IPS-18a (cell line): ENCODE measurements at regions not wholly inside any gene's neighbourhood (a gene's known extent, or its start where the extent isn't known, plus 50 kb on each side); places are given as distances from the start of the nearest gene placed in this dataset.
"Not testable (repeated sequence)": the region's sequence is repeated elsewhere in the genome, so short reads cannot be mapped to it uniquely, and the experiment has no call there.

Source experiments
- H3K27ac ChIP-seq: one replicate; pipeline ENCODE4 v1.5.1; 2013; ENCODE audit warnings: low read length
- H3K27me3 ChIP-seq: one replicate; pipeline ENCODE4 v1.6.1; 2013; ENCODE audit warnings: mild to moderate bottlenecking, low read length; ENCODE audit not compliant: control insufficient read depth, insufficient read depth
- H3K36me3 ChIP-seq: one replicate; pipeline ENCODE4 v1.6.1; 2013; ENCODE audit warnings: low read depth, low read length; ENCODE audit not compliant: control insufficient read depth
- H3K4me1 ChIP-seq: one replicate; pipeline ENCODE4 v1.6.1; 2013; ENCODE audit warnings: low read depth, low read length; ENCODE audit not compliant: control insufficient read depth
- H3K4me3 ChIP-seq: one replicate; pipeline ENCODE4 v1.5.1; 2013; ENCODE audit warnings: low read length
- H3K9ac ChIP-seq: one replicate; pipeline ENCODE4 v1.6.1; 2013; ENCODE audit warnings: mild to moderate bottlenecking, low read length, moderate library complexity
- H3K9me3 ChIP-seq: one replicate; pipeline ENCODE4 v1.6.1; 2013; ENCODE audit warnings: low read depth, low read length; ENCODE audit not compliant: control insufficient read depth

DNA sequence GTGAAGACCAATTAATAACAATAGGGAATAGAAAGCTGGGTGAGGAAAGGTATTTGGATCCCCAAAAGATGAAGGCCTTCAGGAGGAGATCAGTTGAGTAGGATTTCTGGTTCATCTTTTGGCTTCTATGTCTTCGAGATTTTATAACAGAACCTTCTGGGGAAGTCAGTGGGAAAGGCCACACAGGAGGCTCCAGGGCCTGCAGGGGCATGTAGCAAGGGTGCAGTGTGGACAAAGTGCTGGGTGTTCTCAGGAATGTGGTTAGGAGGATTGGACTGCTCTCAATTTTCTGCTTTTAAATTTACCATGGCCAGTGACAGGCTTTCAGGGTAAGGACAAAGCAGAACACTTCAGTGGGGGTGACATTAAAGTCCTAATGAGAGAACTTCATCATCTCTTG, 378.0 kb downstream of the CCSER2 start:
- Histone ChIP-seq H3K36me3 (no peaks in the 10 kb centered on the region), H3K4me1 (no peaks in the 10 kb centered on the region), H3K27ac (no peak overlapping the region), H3K9me3 (no peaks in the 10 kb centered on the region), H3K4me3 (no peak overlapping the region), H3K27me3 (no peaks in the 10 kb centered on the region), H3K9ac (no peak overlapping the region)

DNA sequence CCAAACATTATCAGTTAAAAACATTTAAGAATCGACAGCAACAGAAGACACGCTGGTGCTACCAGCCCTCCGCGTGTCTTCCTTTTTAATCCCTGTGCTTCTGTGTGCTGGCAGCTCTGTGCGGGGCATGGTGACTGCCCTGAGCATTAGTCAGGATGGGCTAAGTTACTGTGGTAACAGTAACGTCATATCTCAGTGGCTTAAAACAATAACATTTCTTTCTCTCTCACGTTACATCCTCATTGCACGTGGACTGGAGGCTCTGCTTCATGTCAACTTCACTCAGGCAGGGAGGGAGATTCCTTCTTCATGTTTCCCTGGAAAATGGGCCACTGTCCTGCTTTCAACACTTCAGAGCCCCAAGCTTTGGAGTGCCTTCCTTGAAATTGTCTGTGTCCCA, 378.5 kb downstream of the CCSER2 start:
- no peak overlapping the region for H3K27ac ChIP-seq
- H3K4me1 ChIP-seq: no peaks in the 10 kb centered on the region
- no peaks in the 10 kb centered on the region for H3K9me3 ChIP-seq
- H3K27me3 ChIP-seq: no peaks in the 10 kb centered on the region
- H3K9ac ChIP-seq: no peak overlapping the region
- no peaks in the 10 kb centered on the region for H3K36me3 ChIP-seq
- no peak overlapping the region for H3K4me3 ChIP-seq

DNA sequence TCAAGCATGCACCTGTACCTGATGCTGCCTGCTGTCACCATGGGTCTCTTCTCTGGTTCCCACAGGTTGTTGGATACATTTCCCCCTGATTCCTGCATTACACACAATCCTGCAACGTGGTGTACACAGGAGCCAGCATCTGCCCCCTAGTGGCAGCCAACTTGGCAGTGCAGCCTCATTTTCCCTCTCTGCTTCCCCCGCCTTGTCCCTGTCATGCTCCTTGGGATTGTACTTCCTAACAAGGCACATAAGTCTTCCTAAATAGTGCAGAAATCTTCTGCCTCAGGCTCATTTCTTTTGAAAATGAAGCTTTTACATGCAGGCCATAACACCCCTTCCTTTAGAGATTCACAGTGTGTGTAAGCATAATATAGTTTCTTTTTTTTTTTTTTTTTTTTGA, 387.5 kb downstream of the CCSER2 start:
- no peak overlapping the region for H3K4me3 ChIP-seq
- no peaks in the 10 kb centered on the region for H3K27me3 ChIP-seq
- H3K4me1 ChIP-seq: no peaks in the 10 kb centered on the region
- H3K27ac ChIP-seq: no peak overlapping the region
- no peak overlapping the region for H3K9ac ChIP-seq
- H3K36me3 ChIP-seq: no peaks in the 10 kb centered on the region
- no peaks in the 10 kb centered on the region for H3K9me3 ChIP-seq

DNA sequence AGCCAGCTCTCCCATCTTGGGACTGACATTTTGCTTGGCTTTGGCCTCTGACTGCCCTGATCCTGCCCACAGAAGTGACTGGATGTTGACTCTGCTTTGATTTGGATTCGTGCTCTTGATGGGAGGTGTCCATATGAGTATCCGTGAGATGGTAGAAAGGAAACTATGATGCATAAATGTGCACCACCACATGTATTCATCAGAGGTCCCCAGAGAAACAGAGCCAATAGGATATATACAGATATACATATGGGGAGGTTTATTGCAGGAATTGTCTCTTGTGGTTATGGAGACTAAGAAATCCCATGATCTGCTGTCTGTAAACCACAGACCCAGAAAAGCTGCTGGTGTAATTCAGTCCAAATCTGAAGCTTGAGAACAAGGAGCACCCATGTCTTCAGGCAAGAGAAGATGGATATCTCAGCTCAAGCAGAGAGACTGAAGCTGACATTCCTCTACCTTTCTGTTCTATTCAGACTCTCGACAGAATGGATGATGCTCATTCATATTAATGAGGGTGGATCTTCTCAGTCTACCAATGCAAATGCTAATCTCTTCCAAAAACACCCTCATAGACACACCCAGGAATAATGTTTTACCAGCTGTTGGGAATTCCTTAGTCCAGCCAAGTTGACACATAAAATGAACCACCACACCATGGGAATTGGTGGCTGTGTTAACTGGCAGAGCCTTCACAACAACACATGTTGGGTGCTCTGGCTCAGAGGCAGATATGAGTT, 390.7 kb downstream of the CCSER2 start:
- Histone ChIP-seq H3K36me3 (no peaks in the 10 kb centered on the region), H3K4me1 (no peaks in the 10 kb centered on the region), H3K4me3 (no peak overlapping the region)

DNA sequence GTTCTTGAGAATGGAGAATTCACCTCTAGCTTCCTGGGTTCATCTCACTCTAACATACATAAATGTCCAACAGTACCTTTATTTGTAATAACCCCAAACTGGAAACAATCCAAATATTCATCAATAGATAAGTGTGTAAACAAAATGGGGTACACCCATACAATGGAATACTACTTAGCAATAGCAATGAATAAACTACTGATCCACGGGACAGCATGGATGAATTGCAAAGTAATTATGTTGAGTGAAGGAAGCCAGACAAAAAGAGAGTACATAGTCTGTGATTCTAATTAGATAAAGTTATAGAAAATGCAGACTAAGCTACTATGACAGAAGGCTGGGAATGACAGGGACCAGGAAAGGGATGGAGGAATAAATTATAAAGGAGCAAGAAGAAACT, 391.3 kb downstream of the CCSER2 start:
- H3K4me3 ChIP-seq: no peak overlapping the region
- no peaks in the 10 kb centered on the region for H3K27me3 ChIP-seq
- H3K4me1 ChIP-seq: no peaks in the 10 kb centered on the region
- no peaks in the 10 kb centered on the region for H3K9me3 ChIP-seq
- H3K27ac ChIP-seq: no peak overlapping the region
- no peak overlapping the region for H3K9ac ChIP-seq
- no peaks in the 10 kb centered on the region for H3K36me3 ChIP-seq

More for the DNA sequence above, 390.7 kb downstream of the CCSER2 start:
- Histone ChIP-seq H3K9ac (no peak overlapping the region), H3K27ac (no peak overlapping the region), H3K27me3 (no peaks in the 10 kb centered on the region), H3K9me3 (no peaks in the 10 kb centered on the region)

DNA sequence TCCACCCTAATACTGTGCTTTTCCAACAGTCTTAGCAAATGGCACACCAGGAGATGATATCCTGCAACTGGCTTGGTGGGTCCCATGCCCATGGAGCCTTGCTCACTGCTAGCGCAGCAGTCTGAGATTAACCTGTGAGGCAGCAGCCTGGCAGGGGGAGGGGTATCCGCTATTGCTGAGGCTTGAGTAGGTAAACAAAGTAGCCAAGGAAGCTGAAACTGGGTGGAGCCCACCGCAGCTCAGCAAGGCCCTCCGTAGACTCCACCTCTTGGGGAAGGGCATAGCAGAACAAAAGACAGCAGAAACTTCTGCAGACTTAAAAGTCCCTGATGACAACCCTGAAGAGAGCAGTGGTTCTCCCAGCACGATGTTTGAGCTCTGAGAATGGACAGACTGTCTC, 399.0 kb downstream of the CCSER2 start:
- Histone ChIP-seq H3K4me1 (no peaks in the 10 kb centered on the region), H3K4me3 (no peak overlapping the region), H3K9me3 (peaks cover 4% of the 10 kb centered on the region), H3K9ac (no peak overlapping the region), H3K27ac (no peak overlapping the region), H3K36me3 (no peaks in the 10 kb centered on the region), H3K27me3 (no peaks in the 10 kb centered on the region)

DNA sequence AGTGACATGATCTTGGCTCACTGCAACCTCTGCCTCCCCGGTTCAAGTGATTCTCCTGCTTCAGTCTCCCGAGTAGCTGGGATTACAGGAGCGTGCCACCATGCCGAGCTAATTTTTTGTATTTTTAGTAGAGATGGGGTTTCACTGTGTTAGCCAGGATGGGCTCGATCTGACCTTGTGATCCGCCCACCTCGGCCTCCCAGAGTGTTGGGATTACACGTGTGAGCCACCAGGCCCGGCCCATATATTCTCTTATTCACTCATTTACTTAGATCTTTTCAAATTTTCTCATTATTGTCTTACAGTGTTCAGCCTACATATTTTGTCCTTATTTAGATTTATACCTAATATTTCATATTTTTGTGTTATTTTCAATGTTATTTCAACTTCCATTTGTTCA, 410.7 kb downstream of the CCSER2 start:
- not testable (repeated sequence) for H3K27ac ChIP-seq, H3K9me3 ChIP-seq, H3K9ac ChIP-seq, H3K4me1 ChIP-seq, H3K27me3 ChIP-seq, H3K4me3 ChIP-seq, H3K36me3 ChIP-seq

DNA sequence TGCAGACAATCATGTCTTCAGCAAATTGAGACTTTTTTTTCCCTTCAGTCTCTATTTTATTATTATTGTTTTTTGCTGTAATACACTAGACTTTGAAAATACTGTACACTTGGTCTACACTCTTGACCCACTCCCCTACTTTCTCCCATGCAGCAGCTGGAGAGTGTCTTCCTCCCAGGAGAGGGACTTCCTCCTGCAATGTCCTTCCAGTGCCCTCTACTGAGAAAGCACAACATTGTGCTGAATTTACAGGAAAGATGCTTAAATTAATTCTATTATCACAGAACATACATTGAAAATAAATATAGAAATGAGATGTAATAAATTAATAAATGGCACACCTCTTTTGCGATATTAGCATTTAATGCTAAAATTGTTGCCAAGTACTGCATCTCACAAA, 411.3 kb downstream of the CCSER2 start:
- H3K9me3 ChIP-seq: no peaks in the 10 kb centered on the region
- H3K36me3 ChIP-seq: no peaks in the 10 kb centered on the region
- no peak overlapping the region for H3K27ac ChIP-seq
- no peak overlapping the region for H3K9ac ChIP-seq
- no peaks in the 10 kb centered on the region for H3K27me3 ChIP-seq
- H3K4me1 ChIP-seq: no peaks in the 10 kb centered on the region
- H3K4me3 ChIP-seq: no peak overlapping the region

DNA sequence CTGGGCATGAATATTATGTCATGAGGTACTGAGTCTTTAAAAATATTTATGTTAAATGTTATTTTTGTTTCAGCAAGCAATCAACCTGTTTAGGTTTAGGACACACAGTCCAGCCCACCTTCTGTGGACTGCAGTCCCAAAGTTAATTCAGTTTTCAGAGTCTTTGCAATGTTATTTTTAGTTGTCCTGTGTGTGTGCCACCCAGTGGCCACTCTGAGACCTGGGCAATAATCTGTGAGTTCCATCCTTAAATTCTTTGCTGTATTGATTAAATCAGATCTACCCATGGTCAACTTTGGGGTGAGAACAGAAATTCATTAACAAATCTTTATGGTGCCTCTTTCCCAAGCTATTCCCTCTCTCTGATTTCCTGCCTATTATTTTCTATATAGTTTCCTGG, 415.1 kb downstream of the CCSER2 start:
- no peaks in the 10 kb centered on the region for H3K4me1 ChIP-seq
- no peaks in the 10 kb centered on the region for H3K36me3 ChIP-seq
- no peak overlapping the region for H3K9ac ChIP-seq
- no peak overlapping the region for H3K27ac ChIP-seq
- H3K9me3 ChIP-seq: no peaks in the 10 kb centered on the region
- no peaks in the 10 kb centered on the region for H3K27me3 ChIP-seq
- no peak overlapping the region for H3K4me3 ChIP-seq

DNA sequence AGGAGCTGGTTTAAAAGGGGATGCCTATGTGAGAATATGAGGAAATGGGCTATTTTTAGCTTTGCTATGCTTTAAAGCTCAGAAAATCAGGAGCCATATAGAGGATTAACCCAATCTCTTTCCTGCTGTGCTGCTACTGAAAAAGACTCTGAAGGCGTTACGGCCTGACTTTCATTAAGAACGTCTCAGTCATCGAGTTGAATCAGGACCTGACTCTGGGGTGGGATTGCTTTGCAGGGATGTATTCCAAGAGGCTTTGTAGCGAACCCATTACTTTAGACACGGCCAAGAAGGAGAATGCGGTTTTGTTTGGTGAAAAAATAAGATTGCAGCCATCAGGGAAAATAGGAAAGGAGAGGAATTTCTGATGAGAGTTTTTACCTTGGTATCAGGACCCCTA, 426.9 kb downstream of the CCSER2 start:
- Histone ChIP-seq H3K27ac (no peak overlapping the region), H3K9ac (no peak overlapping the region), H3K4me3 (no peak overlapping the region), H3K36me3 (no peaks in the 10 kb centered on the region), H3K9me3 (no peaks in the 10 kb centered on the region), H3K4me1 (no peaks in the 10 kb centered on the region), H3K27me3 (no peaks in the 10 kb centered on the region)

DNA sequence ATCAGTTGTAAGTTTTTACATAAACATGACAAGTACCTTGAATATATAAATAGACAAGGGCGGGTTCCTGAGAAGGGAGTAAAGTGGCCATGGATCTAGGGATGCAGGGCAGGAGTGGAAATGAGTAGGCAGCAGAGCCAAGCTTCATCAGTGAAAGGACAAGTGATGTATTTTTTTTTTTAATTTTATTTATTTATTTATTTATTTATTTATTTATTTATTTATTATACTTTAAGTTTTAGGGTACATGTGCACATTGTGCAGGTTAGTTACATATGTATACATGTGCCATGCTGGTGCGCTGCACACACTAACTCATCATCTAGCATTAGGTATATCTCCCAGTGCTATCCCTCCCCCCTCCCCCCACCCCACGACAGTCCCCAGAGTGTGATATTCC, 428.3 kb downstream of the CCSER2 start:
- H3K4me1 ChIP-seq, H3K4me3 ChIP-seq, H3K27ac ChIP-seq, H3K9me3 ChIP-seq, H3K9ac ChIP-seq, H3K27me3 ChIP-seq, H3K36me3 ChIP-seq: not testable (repeated sequence)

DNA sequence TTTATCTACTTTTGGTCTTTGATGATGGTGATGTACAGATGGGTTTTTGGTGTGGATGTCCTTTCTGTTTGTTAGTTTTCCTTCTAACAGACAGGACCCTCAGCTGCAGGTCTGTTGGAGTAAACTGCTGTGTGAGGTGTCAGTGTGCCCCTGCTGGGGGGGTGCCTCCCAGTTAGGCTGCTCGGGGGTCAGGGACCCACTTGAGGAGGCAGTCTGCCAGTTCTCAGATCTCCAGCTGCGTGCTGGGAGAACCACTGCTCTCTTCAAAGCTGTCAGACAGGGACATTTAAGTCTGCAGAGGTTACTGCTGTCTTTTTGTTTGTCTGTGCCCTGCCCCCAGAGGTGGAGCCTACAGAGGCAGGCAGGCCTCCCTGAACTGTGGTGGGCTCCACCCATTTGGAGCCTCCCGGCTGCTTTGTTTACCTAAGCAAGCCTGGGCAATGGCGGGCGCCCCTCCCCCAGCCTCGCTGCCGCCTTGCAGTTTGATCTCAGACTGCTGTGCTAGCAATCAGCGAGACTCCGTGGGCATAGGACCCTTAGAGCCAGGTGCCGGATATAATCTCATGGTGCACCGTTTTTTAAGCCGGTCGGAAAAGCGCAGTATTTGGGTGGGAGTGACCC, 433.7 kb downstream of the CCSER2 start:
- not testable (repeated sequence) for H3K4me1 ChIP-seq, H3K9me3 ChIP-seq, H3K27me3 ChIP-seq, H3K36me3 ChIP-seq, H3K9ac ChIP-seq, H3K27ac ChIP-seq, H3K4me3 ChIP-seq
